HG02678 (cell line): ENCODE measurements at regions not wholly inside any gene's neighbourhood (a gene's known extent, or its start where the extent isn't known, plus 50 kb on each side); places are given as distances from the start of the nearest gene placed in this dataset.
"Not testable (repeated sequence)": the region's sequence is repeated elsewhere in the genome, so short reads cannot be mapped to it uniquely, and the experiment has no call there.

ENCODE experiments used
- ATAC-seq: cut with Tn5 transposase; IDR thresholded peaks from one replicate; pipeline ENCODE4 v1.9.1; 2021; ENCODE audit warnings: mild to moderate bottlenecking, moderate library complexity; ENCODE audit not compliant: unreplicated experiment

DNA sequence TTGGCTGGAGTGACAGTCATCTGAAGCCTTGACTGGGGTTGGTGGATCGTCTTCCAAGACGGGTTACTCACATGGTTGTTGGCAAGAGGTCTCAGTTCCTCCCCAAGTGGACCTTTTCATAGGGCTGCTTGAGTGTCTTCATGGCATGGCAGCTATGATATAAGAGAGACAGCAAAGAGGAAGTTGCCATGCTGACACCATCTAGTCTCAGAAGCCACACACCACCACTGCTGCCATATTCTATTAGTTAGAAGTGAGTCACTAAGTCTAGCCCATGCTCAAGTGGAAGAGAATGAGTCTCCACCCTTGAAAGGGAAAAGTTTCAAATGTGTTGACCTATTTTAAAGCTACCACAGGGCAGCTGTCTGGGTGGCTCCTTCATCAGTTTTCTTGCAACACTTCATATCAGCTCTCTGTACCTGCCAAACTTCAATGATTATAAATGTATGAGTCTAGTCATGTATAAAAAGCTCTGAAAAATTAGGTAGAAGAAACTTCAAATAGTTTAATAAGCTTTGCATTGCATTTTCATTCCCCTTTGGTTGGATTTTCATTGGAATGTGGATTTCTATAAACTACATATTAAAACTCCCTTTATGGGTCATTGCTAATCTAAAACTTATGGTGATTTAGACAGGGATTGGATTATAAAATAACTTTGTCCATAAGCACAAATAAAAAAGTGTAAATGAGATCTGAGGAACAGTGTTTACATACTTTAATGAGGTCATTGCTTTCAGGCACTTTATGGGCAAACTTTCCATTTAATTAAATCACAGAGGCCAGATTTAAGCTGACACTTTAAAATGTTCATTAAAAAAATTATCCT lies 68.0 kb upstream of the ATXN3L start:
- ATAC-seq: no peak

- no peak for ATAC-seq
These were observed 66.8 kb upstream of the ATXN3L start for GRCh38 chrX:13386636-13387035.

GRCh38 chrX:13386092-13386491 lies 66.2 kb upstream of the ATXN3L start:
- ATAC-seq: no peak

DNA sequence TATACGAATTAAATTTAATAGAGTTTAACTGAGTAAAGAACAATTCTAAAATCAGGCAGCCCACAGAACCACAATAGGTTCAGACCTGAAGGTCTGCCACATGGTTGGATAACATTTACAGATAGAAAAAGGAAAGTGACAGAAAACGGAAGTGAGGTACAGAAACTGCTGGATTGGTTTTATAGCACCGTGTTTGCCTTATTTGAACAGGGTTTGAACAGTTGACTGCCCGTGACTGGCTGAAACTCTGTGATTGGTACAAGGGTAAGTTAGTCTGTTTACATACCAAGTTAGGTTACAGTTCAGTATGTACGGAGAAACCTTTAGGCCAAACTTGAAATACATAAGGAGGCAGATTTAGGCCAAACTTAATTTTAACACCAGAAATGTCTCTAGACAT lies 64.1 kb upstream of the ATXN3L start:
- ATAC-seq: no peak

GRCh38 chrX:13381514-13381913 lies 61.7 kb upstream of the ATXN3L start:
- ATAC-seq: no peak

DNA sequence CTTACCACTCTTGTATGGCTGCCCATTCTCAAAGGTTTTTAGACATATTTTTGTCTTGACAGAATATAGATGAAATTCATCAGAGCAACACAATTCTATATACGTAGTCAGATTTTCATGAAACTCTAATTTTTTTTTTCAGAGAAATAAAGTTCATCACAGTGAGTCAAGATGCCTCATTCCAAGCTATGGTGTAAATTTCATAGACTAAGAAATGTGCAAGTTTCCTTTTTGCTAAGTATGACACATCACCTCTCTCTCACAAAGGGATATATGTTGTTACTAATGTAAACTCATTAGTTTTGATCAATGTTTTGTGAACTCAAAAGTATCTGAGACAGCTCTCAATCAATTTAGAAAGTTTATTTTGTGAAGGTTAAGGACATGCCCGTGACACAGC lies 60.4 kb upstream of the ATXN3L start:
- no peak for ATAC-seq

DNA sequence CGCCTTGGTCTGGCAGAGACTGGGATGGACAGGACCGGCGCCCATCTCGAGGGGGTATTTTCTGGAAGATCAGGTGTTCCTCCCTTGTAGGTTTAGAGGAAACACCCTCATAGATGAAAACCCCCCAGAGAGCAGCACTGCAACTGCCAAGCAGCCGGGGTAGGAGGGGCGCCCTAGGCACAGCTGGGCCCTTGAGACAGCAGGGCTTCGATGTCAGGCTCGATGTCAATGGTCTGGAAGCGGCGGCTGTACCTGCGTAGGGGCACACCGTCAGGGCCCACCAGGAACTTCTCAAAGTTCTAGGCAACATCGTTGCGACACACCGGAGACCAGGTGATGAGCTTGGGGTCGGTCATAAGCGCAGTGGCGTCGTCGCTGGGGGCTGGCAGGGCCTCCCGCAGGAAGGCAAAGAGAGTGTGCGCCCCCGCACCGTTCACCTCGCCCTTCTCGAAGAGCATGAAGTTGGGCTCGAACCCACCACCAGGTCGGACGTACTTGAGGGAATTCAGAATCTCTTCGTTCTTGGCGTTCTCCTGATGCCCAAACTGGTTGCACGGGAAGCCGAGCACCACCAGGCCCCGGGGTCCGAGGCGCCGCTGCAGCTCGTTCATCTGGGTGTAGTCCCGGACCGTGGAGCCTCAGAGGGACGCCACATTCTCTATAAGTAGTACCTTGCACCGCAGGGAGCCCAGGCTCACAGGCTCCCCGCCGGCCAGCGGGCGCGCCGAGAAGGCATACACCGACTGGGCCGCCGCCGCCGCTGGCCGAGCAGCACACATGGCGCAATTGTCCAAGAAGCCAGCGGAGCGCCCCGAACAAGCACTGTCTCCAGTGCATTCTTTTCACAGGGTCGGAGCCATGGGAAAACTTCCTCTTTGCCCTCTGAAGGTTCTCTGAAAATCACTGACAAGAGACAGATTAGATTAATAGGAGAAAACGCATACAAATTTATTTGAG lies 59.0 kb upstream of the ATXN3L start:
- not testable (repeated sequence) for ATAC-seq

- no peak for ATAC-seq
These were observed 57.7 kb upstream of the ATXN3L start for GRCh38 chrX:13377550-13377934.

GRCh38 chrX:13376857-13377549 lies 57.1 kb upstream of the ATXN3L start:
- ATAC-seq: no peak

DNA sequence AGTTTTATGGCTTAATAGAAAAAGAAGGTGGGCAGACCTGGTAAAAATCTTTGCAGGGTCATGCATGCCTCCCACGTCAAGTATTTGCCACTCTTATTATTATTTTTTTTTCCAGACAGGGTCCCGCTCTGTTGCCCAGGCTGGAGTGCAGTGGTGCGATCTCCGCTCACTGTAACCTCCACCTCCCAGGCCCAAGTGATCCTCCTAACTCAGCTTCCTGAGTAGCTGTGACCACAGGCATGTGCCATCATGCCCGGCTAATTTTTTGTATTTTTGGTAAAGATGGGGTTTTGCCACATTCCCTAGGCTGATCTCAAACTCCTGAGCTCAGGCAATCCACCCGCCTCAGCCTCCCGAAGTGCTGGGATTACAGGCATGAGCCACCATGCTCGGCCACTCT lies 55.7 kb upstream of the ATXN3L start:
- ATAC-seq: not testable (repeated sequence)

DNA sequence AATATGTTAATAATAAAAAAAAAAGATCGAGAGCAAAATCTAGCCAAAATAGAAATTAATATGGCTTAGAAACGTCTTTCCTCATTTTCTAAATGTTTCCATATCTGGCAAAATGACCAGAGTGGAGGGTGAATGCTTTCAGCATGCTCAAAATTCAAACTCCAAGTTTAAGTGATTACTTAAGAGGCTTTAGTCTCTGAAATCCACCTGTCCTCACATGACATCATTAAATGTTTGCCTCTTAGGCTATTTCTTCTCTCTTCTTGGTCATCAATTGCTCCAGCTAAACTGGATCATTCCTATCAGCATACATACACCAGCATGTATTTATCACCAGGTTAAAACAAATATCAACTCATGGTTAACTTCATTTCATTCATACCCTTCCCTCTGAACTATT lies 54.5 kb upstream of the ATXN3L start:
- ATAC-seq: no peak

- no peak for ATAC-seq
These were observed 53.8 kb upstream of the ATXN3L start for GRCh38 chrX:13373431-13374187.

DNA sequence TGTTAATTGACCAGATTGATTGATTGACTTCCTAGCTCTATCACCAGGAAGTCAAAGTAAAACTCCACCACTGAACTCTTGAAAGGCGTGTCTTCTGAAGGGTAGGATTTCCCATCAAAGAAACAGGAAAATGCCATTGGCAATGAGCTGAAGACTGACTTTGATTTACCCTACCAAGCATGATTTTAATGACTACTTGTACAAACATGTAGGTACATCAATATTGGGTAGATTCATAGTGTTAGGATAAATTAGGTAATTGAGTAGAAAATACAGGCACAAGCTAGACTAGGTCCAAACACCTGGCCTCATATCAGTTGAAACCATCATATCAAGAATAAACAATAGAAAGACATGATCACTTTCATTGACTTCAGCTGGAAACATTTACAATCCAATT lies 53.2 kb upstream of the ATXN3L start:
- ATAC-seq: no peak

DNA sequence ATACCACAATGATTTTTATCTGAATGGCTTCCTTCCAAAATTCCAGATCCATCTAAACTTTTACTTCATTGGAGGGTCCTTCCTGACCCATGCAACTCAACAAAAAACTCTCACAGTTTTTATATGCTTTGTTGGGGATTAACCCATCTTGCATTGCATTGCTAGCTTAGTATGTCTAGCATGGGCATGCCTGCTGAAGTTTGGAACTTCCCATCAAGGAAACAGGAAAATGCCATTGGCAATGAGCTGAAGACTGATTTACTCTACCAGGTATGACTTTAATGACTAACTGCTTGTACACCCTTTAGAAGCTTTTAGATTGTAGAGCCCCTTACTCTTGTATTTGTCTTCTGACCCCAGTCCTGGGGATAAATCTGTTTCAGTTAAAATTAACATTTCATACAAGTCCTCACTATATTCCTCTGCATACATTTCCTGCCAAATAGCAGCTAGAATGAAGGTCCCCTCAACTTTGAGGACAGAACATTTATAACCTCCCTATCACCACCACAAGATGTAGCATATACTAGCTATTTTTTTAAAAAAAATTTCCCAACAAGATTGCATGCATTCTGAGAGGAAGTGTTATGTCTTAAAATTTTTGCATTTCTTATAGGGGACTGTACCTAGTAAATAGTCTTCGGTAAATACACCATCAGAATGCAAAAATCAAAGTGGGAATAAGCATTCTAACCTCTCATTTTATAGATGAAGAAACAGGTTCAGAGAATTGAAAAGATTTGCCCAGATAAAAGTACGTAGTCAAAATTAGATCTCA lies 52.5 kb upstream of the ATXN3L start:
- no peak for ATAC-seq

GRCh38 chrX:13371186-13371585 lies 51.3 kb upstream of the ATXN3L start:
- no peak for ATAC-seq

DNA sequence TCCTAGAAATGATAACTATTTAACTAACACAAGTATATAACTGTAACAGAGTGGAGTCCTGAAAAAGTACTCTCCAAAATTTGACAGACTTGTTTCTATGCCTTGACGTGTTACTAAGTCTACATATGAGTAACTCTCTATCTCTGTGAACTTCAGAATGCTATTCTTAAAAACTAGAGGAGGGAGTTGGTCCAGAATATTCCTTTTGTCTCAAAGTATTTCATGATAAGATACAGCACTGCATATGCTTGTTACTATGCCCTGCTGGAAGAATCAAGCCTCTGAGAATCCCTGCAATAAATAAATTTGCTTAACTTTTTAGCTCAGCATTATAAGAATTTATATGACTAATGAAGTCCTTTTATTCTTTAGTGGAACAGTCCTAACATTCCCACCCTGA lies 50.9 kb upstream of the ATXN3L start:
- no peak for ATAC-seq
